ENCODE measurements at regions not wholly inside any gene's neighbourhood (a gene's known extent, or its start where the extent isn't known, plus 50 kb on each side); places are given as distances from the start of the nearest gene placed in this dataset.

GRCh38 chr18:77600674-77601073 lies 351.0 kb downstream of the GALR1 start:
- TF ChIP-seq POLR2A (IDR thresholded peaks at IDR 0.05) (no peak), POLR2AphosphoS5 (IDR thresholded peaks at IDR 0.05) (no peak), CTCF (IDR thresholded peaks at IDR 0.05 in 8 of 11, conservative IDR thresholded peaks at IDR 0.05 in 3 of 11) (no peak)
- Histone ChIP-seq H3K4me1 (no peaks in the 10 kb centered on the region), H3K27me3 (replicated peaks in 1 of 7) (peaks cover 0 to under 1% (median 0%) of the 10 kb centered on the region in 7 donors), H3K9me3 (no peaks in the 10 kb centered on the region), H3K4me3 (no peak overlapping the region), H3K36me3 (no peaks in the 10 kb centered on the region), H3K27ac (no peak overlapping the region)
- WGBS, 5 donors = 88 to 98% (median 91%) methylated on average over 2 of the region's 2 CpGs
- intact Hi-C loops (cut with DNase I; ENCODE audit: low total_unique reads) = no loop called here
- no peak for DNase-seq

- WGBS, 5 donors = 58 to 84% (median 76%) methylated on average over 2 of the region's 2 CpGs
- intact Hi-C loops (cut with DNase I; ENCODE audit: low total_unique reads) = no loop called here
- no peak for DNase-seq
Measured at GRCh38 chr18:77601567-77601966, 351.9 kb downstream of the GALR1 start.

GRCh38 chr18:77607087-77607486 lies 357.4 kb downstream of the GALR1 start:
- TF ChIP-seq POLR2AphosphoS5 (IDR thresholded peaks at IDR 0.05) (no peak), POLR2A (IDR thresholded peaks at IDR 0.05) (no peak), CTCF (IDR thresholded peaks at IDR 0.05 in 8 of 11, conservative IDR thresholded peaks at IDR 0.05 in 3 of 11) (no peak)
- Histone ChIP-seq H3K27ac (no peak overlapping the region), H3K4me1 (no peaks in the 10 kb centered on the region), H3K36me3 (no peaks in the 10 kb centered on the region), H3K4me3 (no peak overlapping the region), H3K9me3 (no peaks in the 10 kb centered on the region), H3K27me3 (replicated peaks in 1 of 7) (no peaks in the 10 kb centered on the region)
- WGBS, 5 donors = 89 to 96% (median 92%) methylated on average over 22 of the region's 22 CpGs
- intact Hi-C loops (cut with DNase I; ENCODE audit: low total_unique reads) = no loop called here
- DNase-seq = no peak

More at GRCh38 chr18:77601567-77601966, 351.9 kb downstream of the GALR1 start:
- Histone ChIP-seq H3K27me3 (replicated peaks in 1 of 7) (no peaks in the 10 kb centered on the region), H3K4me1 (no peaks in the 10 kb centered on the region), H3K36me3 (no peaks in the 10 kb centered on the region), H3K9me3 (no peaks in the 10 kb centered on the region), H3K4me3 (no peak overlapping the region), H3K27ac (no peak overlapping the region)
- TF ChIP-seq POLR2AphosphoS5 (IDR thresholded peaks at IDR 0.05) (no peak), CTCF (IDR thresholded peaks at IDR 0.05 in 8 of 11, conservative IDR thresholded peaks at IDR 0.05 in 3 of 11) (no peak), POLR2A (IDR thresholded peaks at IDR 0.05) (no peak)

GRCh38 chr18:77608807-77609206 lies 359.2 kb downstream of the GALR1 start:
- TF ChIP-seq POLR2A (IDR thresholded peaks at IDR 0.05) (no peak), CTCF (IDR thresholded peaks at IDR 0.05 in 8 of 11, conservative IDR thresholded peaks at IDR 0.05 in 3 of 11) (no peak), POLR2AphosphoS5 (IDR thresholded peaks at IDR 0.05) (no peak)
- no peak for DNase-seq
- no peaks in the 10 kb centered on the region for H3K9me3 ChIP-seq
- H3K36me3 ChIP-seq = no peaks in the 10 kb centered on the region
- intact Hi-C loops (cut with DNase I; ENCODE audit: low total_unique reads) = no loop called here
- H3K27me3 ChIP-seq (replicated peaks in 1 of 7) = no peaks in the 10 kb centered on the region
- H3K4me1 ChIP-seq = no peaks in the 10 kb centered on the region
- WGBS, 5 donors = 86 to 98% (median 91%) methylated on average over 8 to 10 of the region's 10 CpGs
- no peak overlapping the region for H3K27ac ChIP-seq
- no peak overlapping the region for H3K4me3 ChIP-seq

All from spleen (tissue), 11 donors.